Osteocyte (in vitro differentiated cells): ENCODE measurements at regions not wholly inside any gene's neighbourhood (a gene's known extent, or its start where the extent isn't known, plus 50 kb on each side); places are given as distances from the start of the nearest gene placed in this dataset.

Source experiments
- DNase-seq: peaks from one replicate; pipeline ENCODE4 v3.0.0; 2021; ENCODE audit warnings: mixed read lengths; ENCODE audit not compliant: unreplicated experiment; ENCODE audit errors: extremely low spot score
- H3K27ac Mint-ChIP-seq: one replicate; pipeline ENCODE4 v1.8.0; 2021; ENCODE audit warnings: mild to moderate bottlenecking, mixed read lengths; ENCODE audit not compliant: unreplicated experiment
- H3K27me3 Mint-ChIP-seq: one replicate; pipeline ENCODE4 v1.8.0; 2021; ENCODE audit warnings: mixed read lengths; ENCODE audit not compliant: unreplicated experiment
- H3K36me3 Mint-ChIP-seq: one replicate; pipeline ENCODE4 v1.8.0; 2021; ENCODE audit warnings: mixed read lengths; ENCODE audit not compliant: unreplicated experiment
- H3K4me1 Mint-ChIP-seq: one replicate; pipeline ENCODE4 v1.8.0; 2021; ENCODE audit warnings: mixed read lengths; ENCODE audit not compliant: unreplicated experiment
- H3K4me3 Mint-ChIP-seq: one replicate; pipeline ENCODE4 v1.8.0; 2021; ENCODE audit warnings: mild to moderate bottlenecking, moderate library complexity, mixed read lengths; ENCODE audit not compliant: unreplicated experiment
- H3K9me3 Mint-ChIP-seq: one replicate; pipeline ENCODE4 v1.8.0; 2021; ENCODE audit warnings: mixed read lengths; ENCODE audit not compliant: unreplicated experiment
- CTCF ChIP-seq: fragments of 200-600 bp; sonication (generic); IDR thresholded peaks from 2 replicates; pipeline ENCODE4 v1.5.0; 2021; ENCODE audit warnings: antibody characterized with exemption, mild to moderate bottlenecking, moderate library complexity

DNA sequence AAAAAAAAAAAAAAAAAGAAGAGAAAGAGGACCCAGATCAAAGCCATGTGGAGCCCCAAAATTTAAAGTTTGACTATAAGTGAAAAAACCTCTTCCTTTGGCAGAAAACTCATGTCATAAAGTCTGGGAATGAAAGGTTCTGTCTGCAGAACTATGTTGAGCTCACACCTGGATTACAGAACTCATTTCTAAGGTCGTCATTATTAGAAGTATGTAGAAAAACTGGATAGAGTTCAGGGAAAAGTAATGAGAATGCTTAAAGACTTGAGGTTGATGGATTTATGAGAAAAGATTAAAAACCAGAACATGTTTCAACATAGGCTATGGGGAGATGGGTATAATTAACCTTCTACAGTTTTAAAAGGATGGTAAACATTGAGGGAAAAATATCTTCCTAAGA is 90.7 kb upstream of the COL11A1 start:
- no peak overlapping the region for H3K4me3 Mint-ChIP-seq
- H3K4me1 Mint-ChIP-seq: peaks cover 15% of the 10 kb centered on the region
- H3K27ac Mint-ChIP-seq: no peak overlapping the region
- H3K27me3 Mint-ChIP-seq: no peaks in the 10 kb centered on the region
- DNase-seq: no peak
- no peak for TF ChIP-seq CTCF
- peaks cover 4% of the 10 kb centered on the region for H3K9me3 Mint-ChIP-seq
- no peaks in the 10 kb centered on the region for H3K36me3 Mint-ChIP-seq

DNA sequence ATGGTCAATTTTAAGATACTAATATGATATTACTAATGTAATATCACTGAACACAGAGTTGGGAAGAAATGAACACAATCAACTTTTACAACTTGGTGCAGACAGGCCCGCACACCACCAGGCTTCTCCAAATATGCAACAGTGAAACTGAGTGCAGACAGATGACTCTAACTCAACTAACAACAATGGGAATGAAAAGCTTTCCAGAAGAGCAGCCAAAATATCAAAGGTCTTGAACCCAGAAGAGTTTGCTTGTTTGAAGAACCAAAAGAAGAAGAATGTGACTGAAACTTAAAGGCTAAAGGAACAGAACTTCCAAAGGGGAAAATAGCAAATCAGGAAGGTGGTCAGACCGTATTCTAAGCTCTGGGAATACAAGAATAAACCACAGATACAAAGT is 89.8 kb upstream of the COL11A1 start:
- no peak for DNase-seq
- no peak for TF ChIP-seq CTCF
- Mint-ChIP-seq H3K27me3 (no peaks in the 10 kb centered on the region), H3K9me3 (peaks cover 4% of the 10 kb centered on the region), H3K4me1 (peaks cover 17% of the 10 kb centered on the region), H3K27ac (no peak overlapping the region), H3K4me3 (no peak overlapping the region), H3K36me3 (no peaks in the 10 kb centered on the region)

DNA sequence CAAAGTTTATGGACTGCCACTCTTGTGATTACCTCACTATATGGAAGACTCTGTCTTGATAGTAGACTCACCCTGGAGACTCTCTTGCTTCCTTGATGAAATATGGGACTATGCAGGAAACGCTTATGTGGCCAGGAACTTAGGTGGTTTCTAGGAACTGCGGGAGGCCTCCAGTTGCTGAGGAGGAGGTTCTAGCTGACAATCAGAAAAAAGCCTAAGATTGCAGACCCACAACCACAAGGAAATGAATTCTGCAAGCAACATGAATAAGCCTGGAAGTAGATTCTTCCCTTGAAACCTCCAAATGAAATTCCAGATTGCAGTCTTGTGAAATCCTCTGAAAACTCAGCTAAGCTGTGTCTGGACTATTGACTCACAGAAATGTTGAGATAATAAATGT is 88.9 kb upstream of the COL11A1 start:
- H3K27me3 Mint-ChIP-seq: no peaks in the 10 kb centered on the region
- no peak for DNase-seq
- H3K36me3 Mint-ChIP-seq: no peaks in the 10 kb centered on the region
- H3K9me3 Mint-ChIP-seq: peaks cover 4% of the 10 kb centered on the region
- TF ChIP-seq CTCF: no peak
- H3K4me1 Mint-ChIP-seq: peaks cover 17% of the 10 kb centered on the region
- no peak overlapping the region for H3K4me3 Mint-ChIP-seq
- no peak overlapping the region for H3K27ac Mint-ChIP-seq

- Mint-ChIP-seq H3K27me3 (no peaks in the 10 kb centered on the region), H3K4me1 (peaks cover 24% of the 10 kb centered on the region), H3K4me3 (no peak overlapping the region), H3K27ac (no peak overlapping the region), H3K36me3 (no peaks in the 10 kb centered on the region), H3K9me3 (no peaks in the 10 kb centered on the region)
- no peak for DNase-seq
- TF ChIP-seq CTCF: no peak
These were observed 86.7 kb upstream of the COL11A1 start for GRCh38 chr1:103194984-103195383.

DNA sequence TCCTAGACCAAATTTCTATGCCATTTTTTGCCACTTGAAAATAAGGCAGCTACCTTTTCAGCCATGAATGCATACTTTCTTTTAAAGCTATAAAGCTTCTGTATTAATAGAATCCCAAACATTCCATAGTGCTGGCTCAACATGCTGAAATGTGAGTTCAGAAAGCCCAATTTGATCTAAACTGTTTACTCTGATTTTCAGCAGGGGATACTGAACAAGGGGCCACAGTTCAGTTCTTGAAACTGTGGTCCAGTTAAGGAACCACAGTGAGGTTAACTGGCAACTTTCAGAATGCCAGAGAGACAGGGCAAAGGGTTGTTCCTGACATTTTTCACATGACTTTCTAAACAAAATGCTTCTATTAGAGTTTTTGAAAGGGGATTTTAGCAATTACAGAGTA is 85.7 kb upstream of the COL11A1 start:
- Mint-ChIP-seq H3K9me3 (no peaks in the 10 kb centered on the region), H3K27me3 (no peaks in the 10 kb centered on the region), H3K36me3 (no peaks in the 10 kb centered on the region), H3K27ac (peak overlapping the region; percentile 46), H3K4me1 (peaks cover 26% of the 10 kb centered on the region), H3K4me3 (no peak overlapping the region)
- TF ChIP-seq CTCF: no peak
- DNase-seq: no peak
